Activated T-helper 1 cell treated with anti-CD3 and anti-CD28 coated beads, Interleukin-12 subunit alpha, Interleukin-12 subunit beta, Interleukin-2, Interleukin-4 antibody, amounts not matched to agents 30 ng/mL and 10 ng/mL and 1 ng/mL, durations not matched to agents 14 hours and 24 hours and 36 hours (primary cell): ENCODE measurements at regions not wholly inside any gene's neighbourhood (a gene's known extent, or its start where the extent isn't known, plus 50 kb on each side); places are given as distances from the start of the nearest gene placed in this dataset.

Experiments used
- DNase-seq: peaks from one replicate; pipeline ENCODE4 v3.0.0; 2021; ENCODE audit warnings: low spot score
- H3K27ac Mint-ChIP-seq: one replicate; pipeline ENCODE4 v1.8.0; 2021; ENCODE audit warnings: mild to moderate bottlenecking, mixed read lengths
- H3K27me3 Mint-ChIP-seq: one replicate; pipeline ENCODE4 v1.8.0; 2022; ENCODE audit warnings: mild to moderate bottlenecking, moderate library complexity, mixed read lengths; ENCODE audit not compliant: insufficient read depth
- H3K36me3 Mint-ChIP-seq: one replicate; pipeline ENCODE4 v1.8.0; 2021; ENCODE audit warnings: low read depth, mixed read lengths
- H3K4me1 Mint-ChIP-seq: one replicate; pipeline ENCODE4 v1.8.0; 2021; ENCODE audit warnings: low read depth, mixed read lengths
- H3K4me3 Mint-ChIP-seq: one replicate; pipeline ENCODE4 v1.8.0; 2021; ENCODE audit warnings: mild to moderate bottlenecking, moderate library complexity, mixed read lengths
- H3K9me3 Mint-ChIP-seq: one replicate; pipeline ENCODE4 v1.8.0; 2021; ENCODE audit warnings: mixed read lengths
- intact Hi-C: fragments of 100-400 bp; cut with micrococcal nuclease; formaldehyde crosslinking; loops from one replicate; pipeline ENCODE4 v1.15.1; 2024

GRCh38 chr2:217077831-217078407 is 218.1 kb upstream of the TNP1 start:
- no peak for DNase-seq

GRCh38 chr2:217076657-217077232 is 216.9 kb upstream of the TNP1 start:
- no peaks in the 10 kb centered on the region for H3K36me3 Mint-ChIP-seq
- no peak for DNase-seq
- H3K9me3 Mint-ChIP-seq: no peaks in the 10 kb centered on the region
- peaks cover 2% of the 10 kb centered on the region for H3K27me3 Mint-ChIP-seq
- H3K4me3 Mint-ChIP-seq: no peak overlapping the region
- no peaks in the 10 kb centered on the region for H3K4me1 Mint-ChIP-seq
- intact Hi-C loops: no loop called here
- H3K27ac Mint-ChIP-seq: no peak overlapping the region

More at GRCh38 chr2:217077831-217078407, 218.1 kb upstream of the TNP1 start:
- intact Hi-C loops: no loop called here
- Mint-ChIP-seq H3K4me3 (no peak overlapping the region), H3K27me3 (peaks cover 2% of the 10 kb centered on the region), H3K36me3 (no peaks in the 10 kb centered on the region), H3K9me3 (no peaks in the 10 kb centered on the region), H3K27ac (no peak overlapping the region), H3K4me1 (no peaks in the 10 kb centered on the region)

- intact Hi-C loops: no loop called here
- Mint-ChIP-seq H3K27me3 (peaks cover 2% of the 10 kb centered on the region), H3K36me3 (no peaks in the 10 kb centered on the region), H3K9me3 (no peaks in the 10 kb centered on the region), H3K4me1 (no peaks in the 10 kb centered on the region), H3K4me3 (no peak overlapping the region), H3K27ac (no peak overlapping the region)
- DNase-seq: no peak
Measured at GRCh38 chr2:217076058-217076435, 216.2 kb upstream of the TNP1 start.

DNA sequence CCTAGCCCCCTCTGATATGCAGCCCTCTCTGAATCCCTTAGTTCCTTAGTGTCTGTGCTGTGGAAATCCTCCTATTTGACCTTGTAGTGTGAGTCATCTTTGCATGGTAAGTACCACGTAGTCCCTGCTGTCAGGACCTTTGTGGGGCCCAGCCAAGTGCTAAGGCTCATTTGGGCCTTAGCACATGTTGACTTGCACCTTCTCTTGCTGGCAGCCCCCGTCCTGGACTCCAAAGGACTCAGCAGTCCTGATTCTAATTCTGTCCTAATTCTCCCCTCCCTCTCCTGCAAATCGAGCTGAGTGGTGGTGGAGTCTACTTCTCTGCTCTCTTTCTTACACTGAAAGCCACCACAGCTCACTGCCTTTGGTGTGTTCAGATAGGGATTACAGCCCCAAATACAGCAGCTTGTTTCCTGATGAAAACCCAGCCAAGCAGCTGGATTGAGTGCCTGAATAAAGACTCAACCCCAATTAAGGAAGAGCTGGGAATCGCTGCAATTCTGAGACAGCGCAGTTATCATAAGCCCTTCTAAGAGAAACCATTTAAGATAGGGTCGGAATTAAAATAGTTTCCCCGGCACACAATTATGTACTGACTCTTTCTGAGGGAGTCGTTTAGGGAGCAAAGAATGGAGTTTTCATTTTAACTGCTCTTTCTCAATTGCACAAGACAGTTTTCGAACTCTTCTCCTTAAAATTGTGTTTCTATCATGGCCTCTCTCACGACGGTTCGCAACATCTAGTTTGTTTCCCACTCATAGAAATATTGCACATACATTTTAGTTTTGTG is 215.6 kb upstream of the TNP1 start:
- DNase-seq: no peak
- intact Hi-C loops: no loop called here
- H3K27ac Mint-ChIP-seq: no peak overlapping the region
- H3K4me1 Mint-ChIP-seq: no peaks in the 10 kb centered on the region
- H3K36me3 Mint-ChIP-seq: no peaks in the 10 kb centered on the region
- no peaks in the 10 kb centered on the region for H3K9me3 Mint-ChIP-seq
- no peak overlapping the region for H3K4me3 Mint-ChIP-seq
- peaks cover 2% of the 10 kb centered on the region for H3K27me3 Mint-ChIP-seq

DNA sequence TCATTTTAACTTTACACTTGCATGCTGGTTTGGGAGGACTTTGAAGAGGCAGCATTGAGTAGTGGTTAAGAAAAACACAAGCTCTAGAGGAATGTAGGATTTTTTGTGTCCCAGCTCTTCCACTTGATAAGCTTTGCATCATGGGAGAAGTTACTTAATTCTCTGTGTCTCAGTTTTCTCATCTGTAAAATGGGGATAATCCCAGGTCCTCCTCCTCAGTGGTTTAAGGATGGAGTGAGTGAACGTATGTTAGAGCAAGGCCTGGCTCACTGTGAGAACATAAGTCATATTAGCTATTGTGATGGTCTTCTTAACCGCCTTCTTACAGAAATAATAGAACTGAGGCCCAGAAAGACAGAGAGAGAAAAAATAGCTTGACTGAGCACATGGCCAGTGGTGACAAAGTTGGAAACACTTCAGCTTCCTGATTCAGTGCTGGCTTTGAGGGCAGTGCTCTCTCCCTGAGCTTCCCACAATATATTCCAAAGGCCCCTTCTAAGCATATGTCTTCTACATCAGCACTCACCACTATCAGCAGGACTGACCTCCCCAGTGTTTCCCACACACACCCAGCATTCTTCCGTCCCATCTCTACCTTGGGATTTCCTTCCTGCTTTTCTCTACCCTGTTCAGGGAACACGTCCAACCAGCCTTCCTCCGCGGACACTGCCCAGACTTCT is 214.9 kb upstream of the TNP1 start:
- no peaks in the 10 kb centered on the region for H3K36me3 Mint-ChIP-seq
- no peak overlapping the region for H3K27ac Mint-ChIP-seq
- peaks cover 2% of the 10 kb centered on the region for H3K27me3 Mint-ChIP-seq
- H3K9me3 Mint-ChIP-seq: no peaks in the 10 kb centered on the region
- intact Hi-C loops: no loop called here
- no peak for DNase-seq
- H3K4me3 Mint-ChIP-seq: no peak overlapping the region
- no peaks in the 10 kb centered on the region for H3K4me1 Mint-ChIP-seq

- no peak overlapping the region for H3K4me3 Mint-ChIP-seq
- intact Hi-C loops: no loop called here
- H3K27ac Mint-ChIP-seq: no peak overlapping the region
- H3K36me3 Mint-ChIP-seq: no peaks in the 10 kb centered on the region
- H3K27me3 Mint-ChIP-seq: peaks cover 2% of the 10 kb centered on the region
- no peaks in the 10 kb centered on the region for H3K4me1 Mint-ChIP-seq
- H3K9me3 Mint-ChIP-seq: peaks cover 9% of the 10 kb centered on the region
- no peak for DNase-seq
Measured at GRCh38 chr2:217071416-217071815, 211.6 kb upstream of the TNP1 start.

- intact Hi-C loops: no loop called here
- Mint-ChIP-seq H3K27ac (no peak overlapping the region), H3K9me3 (peaks cover 9% of the 10 kb centered on the region), H3K27me3 (peaks cover 2% of the 10 kb centered on the region), H3K36me3 (no peaks in the 10 kb centered on the region), H3K4me1 (no peaks in the 10 kb centered on the region), H3K4me3 (no peak overlapping the region)
- DNase-seq: no peak
Measured at GRCh38 chr2:217070611-217071010, 210.7 kb upstream of the TNP1 start.

- Mint-ChIP-seq H3K9me3 (peaks cover 9% of the 10 kb centered on the region), H3K4me3 (no peak overlapping the region), H3K27me3 (no peaks in the 10 kb centered on the region), H3K4me1 (no peaks in the 10 kb centered on the region), H3K27ac (no peak overlapping the region), H3K36me3 (no peaks in the 10 kb centered on the region)
- DNase-seq: no peak
- intact Hi-C loops: no loop called here
Measured at GRCh38 chr2:217070043-217070430, 210.2 kb upstream of the TNP1 start.

GRCh38 chr2:217069263-217070042 is 209.6 kb upstream of the TNP1 start:
- Mint-ChIP-seq H3K4me3 (no peak overlapping the region), H3K9me3 (peaks cover 9% of the 10 kb centered on the region), H3K27me3 (no peaks in the 10 kb centered on the region), H3K36me3 (no peaks in the 10 kb centered on the region), H3K4me1 (no peaks in the 10 kb centered on the region), H3K27ac (no peak overlapping the region)
- DNase-seq: no peak
- intact Hi-C loops: no loop called here

DNA sequence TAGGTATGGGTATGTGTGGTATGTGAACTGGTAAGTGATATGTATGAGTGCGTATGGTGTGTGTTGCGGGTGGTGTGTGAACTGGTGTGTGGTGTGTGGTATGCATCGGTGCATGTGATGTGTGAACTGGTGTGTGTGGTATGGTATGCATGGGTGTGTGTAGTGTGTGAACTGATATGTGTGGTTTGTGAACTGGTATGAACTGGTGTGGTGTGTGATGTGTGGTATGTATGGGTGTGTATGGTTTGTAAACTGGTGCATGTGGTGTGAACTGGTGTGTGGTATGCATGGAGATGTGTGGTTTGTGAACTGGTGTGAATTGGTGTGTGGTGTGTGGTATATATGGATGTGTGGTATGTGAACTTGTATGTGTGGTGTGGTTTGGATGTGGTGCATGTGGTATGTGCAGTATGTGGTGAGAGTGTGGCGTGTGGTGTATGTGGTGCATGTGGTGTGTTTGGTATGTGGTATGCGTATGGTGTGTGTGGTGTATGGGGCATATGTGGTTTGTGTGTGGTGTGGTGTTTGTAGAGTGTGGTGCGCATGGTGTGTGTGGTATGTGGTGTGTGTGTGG is 208.9 kb upstream of the TNP1 start:
- Mint-ChIP-seq H3K4me3 (no peak overlapping the region), H3K4me1 (no peaks in the 10 kb centered on the region), H3K27ac (no peak overlapping the region), H3K36me3 (no peaks in the 10 kb centered on the region), H3K9me3 (peaks cover 9% of the 10 kb centered on the region), H3K27me3 (no peaks in the 10 kb centered on the region)
- DNase-seq: no peak
- intact Hi-C loops: no loop called here

GRCh38 chr2:217067787-217068186 is 207.9 kb upstream of the TNP1 start:
- no peak overlapping the region for H3K4me3 Mint-ChIP-seq
- DNase-seq: no peak
- H3K4me1 Mint-ChIP-seq: no peaks in the 10 kb centered on the region
- peaks cover 9% of the 10 kb centered on the region for H3K9me3 Mint-ChIP-seq
- H3K27ac Mint-ChIP-seq: no peak overlapping the region
- intact Hi-C loops: no loop called here
- no peaks in the 10 kb centered on the region for H3K36me3 Mint-ChIP-seq
- no peaks in the 10 kb centered on the region for H3K27me3 Mint-ChIP-seq

DNA sequence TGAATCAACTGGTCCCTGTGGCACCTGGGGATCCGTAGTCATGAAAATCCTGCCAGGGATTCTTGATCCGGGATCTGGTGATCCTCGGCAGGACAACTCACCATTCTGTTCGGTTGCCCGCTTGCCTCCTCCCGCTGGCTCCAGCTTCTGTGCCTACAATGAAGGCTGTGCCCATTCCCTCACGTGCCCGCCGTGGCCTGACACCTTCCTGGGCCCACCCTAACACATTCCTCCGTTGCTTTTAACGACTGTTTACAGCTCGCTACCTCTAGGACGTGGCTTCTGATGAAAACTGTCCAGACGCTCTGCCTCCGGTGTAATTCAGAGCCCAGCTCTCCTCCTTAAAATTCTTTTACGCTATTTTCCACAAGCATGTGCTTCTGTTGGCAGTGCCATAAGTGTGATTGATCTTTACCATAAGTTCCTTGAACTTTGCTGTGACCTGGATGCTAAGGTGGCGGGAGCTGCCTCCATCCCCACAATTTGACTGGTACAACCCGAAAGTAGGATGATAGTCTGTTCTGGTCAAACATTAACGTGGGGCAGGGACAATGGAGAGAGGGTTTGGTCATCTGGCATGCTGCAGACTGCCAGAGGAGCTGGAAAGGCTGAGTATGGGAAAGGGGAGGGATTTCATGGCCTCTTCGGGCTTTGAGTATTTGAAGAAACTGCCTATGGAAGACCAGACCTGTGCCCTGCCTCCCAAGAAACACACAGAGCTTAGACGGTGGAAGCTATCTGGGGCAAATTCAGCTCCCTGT is 206.8 kb upstream of the TNP1 start:
- no peaks in the 10 kb centered on the region for H3K27me3 Mint-ChIP-seq
- peaks cover 9% of the 10 kb centered on the region for H3K9me3 Mint-ChIP-seq
- H3K27ac Mint-ChIP-seq: no peak overlapping the region
- no peaks in the 10 kb centered on the region for H3K4me1 Mint-ChIP-seq
- no peaks in the 10 kb centered on the region for H3K36me3 Mint-ChIP-seq
- no peak overlapping the region for H3K4me3 Mint-ChIP-seq
- intact Hi-C loops: no loop called here
- no peak for DNase-seq
